Activated naive CD4-positive, alpha-beta T cell treated with anti-CD3 and anti-CD28 coated beads for 36 hours (primary cell): ENCODE measurements at regions not wholly inside any gene's neighbourhood (a gene's known extent, or its start where the extent isn't known, plus 50 kb on each side); places are given as distances from the start of the nearest gene placed in this dataset.
"Not testable (repeated sequence)": the region's sequence is repeated elsewhere in the genome, so short reads cannot be mapped to it uniquely, and the experiment has no call there.

Experiments
- CTCF ChIA-PET: fragments of 350-600 bp; sonication (Branson Sonifier 250); formaldehyde crosslinking; loops from one replicate; lab custom pipeline; 2021; ENCODE audit warnings: antibody characterized with exemption; lab: Charles Lee
- DNase-seq: peaks from one replicate; pipeline ENCODE4 v3.0.0-alpha.2; 2020
- H3K27ac Mint-ChIP-seq: one replicate; pipeline ENCODE4 v1.8.0; 2021; ENCODE audit warnings: mild to moderate bottlenecking, mixed read lengths
- H3K27me3 Mint-ChIP-seq: one replicate; pipeline ENCODE4 v1.8.0; 2021; ENCODE audit warnings: low read depth, mixed read lengths
- H3K36me3 Mint-ChIP-seq: one replicate; pipeline ENCODE4 v1.8.0; 2021; ENCODE audit warnings: low read depth, mixed read lengths
- H3K4me1 Mint-ChIP-seq: one replicate; pipeline ENCODE4 v1.8.0; 2021; ENCODE audit warnings: low read depth, mixed read lengths
- H3K4me3 Mint-ChIP-seq: one replicate; pipeline ENCODE4 v1.8.0; 2021; ENCODE audit warnings: mild to moderate bottlenecking, moderate library complexity, mixed read lengths
- H3K9me3 Mint-ChIP-seq: one replicate; pipeline ENCODE4 v1.8.0; 2021; ENCODE audit warnings: mixed read lengths
- intact Hi-C: fragments of 100-400 bp; cut with micrococcal nuclease; formaldehyde crosslinking; loops from one replicate; pipeline ENCODE4 v1.15.1; 2023

DNA sequence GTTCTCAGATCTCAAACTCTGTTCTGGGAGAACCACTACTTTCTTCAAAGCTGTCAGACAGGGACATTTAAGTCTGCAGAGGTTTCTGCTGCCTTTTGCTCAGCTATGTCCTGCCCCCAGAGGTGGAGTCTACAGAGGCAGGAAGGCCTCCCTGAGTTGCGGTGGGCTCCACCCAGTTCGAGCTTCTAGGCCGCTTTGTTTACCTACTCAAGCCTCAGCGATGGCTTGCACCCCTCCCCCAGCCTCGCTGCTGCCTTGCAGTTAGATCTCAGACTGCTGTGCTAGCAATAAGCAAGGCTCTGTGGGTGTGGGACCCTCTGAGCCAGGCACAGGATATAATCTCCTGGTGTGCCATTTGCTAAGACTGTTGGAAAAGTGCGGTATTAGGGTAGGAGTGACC, 115.1 kb downstream of the YIPF5 start:
- H3K36me3 Mint-ChIP-seq, DNase-seq, H3K27ac Mint-ChIP-seq, H3K4me3 Mint-ChIP-seq, H3K4me1 Mint-ChIP-seq, H3K9me3 Mint-ChIP-seq, intact Hi-C loops: not testable (repeated sequence)
- CTCF ChIA-PET, result interaction anchor here (1.2 kb wide), 1 partner anchor 13 kb away, joined by 3 read pairs; no protein-coding TSS in a partner anchor
- H3K27me3 Mint-ChIP-seq, result peaks cover 14% of the 10 kb centered on the region

DNA sequence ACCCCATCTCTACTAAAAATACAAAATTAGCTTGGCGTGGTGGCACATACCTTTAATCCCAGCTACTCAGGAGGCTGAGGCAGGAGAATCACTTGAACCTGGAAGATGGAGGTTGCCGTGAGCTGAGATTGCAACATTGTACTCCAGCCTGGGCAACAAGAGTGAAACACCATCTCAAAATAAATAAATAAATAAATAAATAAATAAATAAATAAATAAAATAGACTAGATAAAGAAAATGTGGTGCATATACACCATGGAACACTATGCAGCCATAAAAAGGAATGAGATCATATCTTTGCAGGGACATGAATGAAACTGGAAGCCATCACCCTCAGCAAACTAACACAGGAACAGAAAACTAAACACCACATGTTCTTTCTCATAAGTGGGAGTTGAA, 110.4 kb downstream of the YIPF5 start:
- H3K27ac Mint-ChIP-seq, CTCF ChIA-PET, H3K36me3 Mint-ChIP-seq, H3K4me1 Mint-ChIP-seq, H3K9me3 Mint-ChIP-seq, H3K27me3 Mint-ChIP-seq, H3K4me3 Mint-ChIP-seq, intact Hi-C loops, DNase-seq: not testable (repeated sequence)

DNA sequence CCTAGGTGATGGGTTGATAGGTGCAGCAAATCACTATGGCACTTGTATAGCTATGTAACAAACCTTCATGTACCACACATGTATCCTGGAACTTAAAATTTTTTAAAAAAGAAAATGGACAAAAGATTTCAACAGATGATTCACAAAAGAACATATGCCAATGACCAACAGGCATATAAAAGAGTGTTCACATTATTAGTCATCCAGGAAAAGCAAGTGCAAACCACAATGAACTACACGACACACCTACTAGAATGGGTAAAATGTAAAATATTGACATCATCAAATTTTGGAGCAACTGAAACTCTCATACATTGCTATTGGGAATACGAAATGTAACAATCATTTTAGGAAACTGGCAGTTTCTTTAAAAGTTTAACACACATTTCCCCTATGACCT, 109.9 kb downstream of the YIPF5 start:
- no peaks in the 10 kb centered on the region for H3K36me3 Mint-ChIP-seq
- peaks cover 6% of the 10 kb centered on the region for H3K27me3 Mint-ChIP-seq
- H3K27ac Mint-ChIP-seq, result no peak overlapping the region
- DNase-seq, result no peak
- H3K4me1 Mint-ChIP-seq, result no peaks in the 10 kb centered on the region
- no peak overlapping the region for H3K4me3 Mint-ChIP-seq
- CTCF ChIA-PET, result no interaction called here
- intact Hi-C loops, result no loop called here
- H3K9me3 Mint-ChIP-seq, result peaks cover 4% of the 10 kb centered on the region

DNA sequence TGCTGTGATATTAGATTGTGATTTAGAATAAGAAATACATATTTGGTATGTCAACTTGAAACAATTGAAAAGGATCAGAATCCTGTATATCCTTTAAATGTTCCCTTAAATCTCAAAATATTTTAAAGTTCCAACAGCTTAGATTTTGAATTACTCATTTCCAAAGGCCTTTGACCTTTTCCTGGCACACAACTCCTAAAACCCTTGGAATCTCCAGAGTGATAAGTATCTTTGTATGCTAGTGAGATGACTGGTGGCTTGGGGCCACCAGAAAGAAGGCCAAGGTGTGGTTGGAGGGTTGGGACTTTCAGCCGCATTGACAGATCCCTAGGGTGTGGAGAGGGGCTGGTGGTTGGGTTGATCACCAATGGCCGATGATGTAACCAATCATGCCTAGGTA, 104.7 kb downstream of the YIPF5 start:
- H3K4me3 Mint-ChIP-seq, result no peak overlapping the region
- intact Hi-C loops, result no loop called here
- no peak overlapping the region for H3K27ac Mint-ChIP-seq
- no peaks in the 10 kb centered on the region for H3K4me1 Mint-ChIP-seq
- CTCF ChIA-PET, result no interaction called here
- peaks cover 1% of the 10 kb centered on the region for H3K9me3 Mint-ChIP-seq
- no peaks in the 10 kb centered on the region for H3K36me3 Mint-ChIP-seq
- no peaks in the 10 kb centered on the region for H3K27me3 Mint-ChIP-seq
- DNase-seq, result no peak

DNA sequence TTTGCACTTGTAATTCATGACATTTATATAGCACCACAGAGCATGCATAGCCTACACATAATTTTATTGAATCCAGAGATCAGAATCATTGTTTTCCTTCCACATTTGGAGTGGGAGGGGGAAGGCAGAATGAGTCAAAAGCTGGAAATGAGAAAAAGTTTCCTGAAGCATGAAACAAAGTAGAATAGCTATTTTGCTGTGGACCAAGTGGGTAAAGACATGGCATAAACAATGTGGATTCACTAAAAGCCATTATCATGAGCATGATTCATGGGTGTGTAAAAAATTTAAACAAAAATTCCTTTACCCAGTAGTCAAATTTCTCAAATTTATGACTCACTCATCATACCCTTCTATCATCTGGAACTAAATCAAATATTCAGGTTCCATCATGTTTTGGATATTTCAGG, 97.9 kb downstream of the YIPF5 start:
- DNase-seq, result no peak
- intact Hi-C loops, result no loop called here
- H3K27me3 Mint-ChIP-seq, result peaks cover 9% of the 10 kb centered on the region
- H3K36me3 Mint-ChIP-seq, result no peaks in the 10 kb centered on the region
- H3K4me1 Mint-ChIP-seq, result no peaks in the 10 kb centered on the region
- H3K4me3 Mint-ChIP-seq, result no peak overlapping the region
- H3K9me3 Mint-ChIP-seq, result peaks cover 3% of the 10 kb centered on the region
- H3K27ac Mint-ChIP-seq, result no peak overlapping the region
- CTCF ChIA-PET, result no interaction called here

DNA sequence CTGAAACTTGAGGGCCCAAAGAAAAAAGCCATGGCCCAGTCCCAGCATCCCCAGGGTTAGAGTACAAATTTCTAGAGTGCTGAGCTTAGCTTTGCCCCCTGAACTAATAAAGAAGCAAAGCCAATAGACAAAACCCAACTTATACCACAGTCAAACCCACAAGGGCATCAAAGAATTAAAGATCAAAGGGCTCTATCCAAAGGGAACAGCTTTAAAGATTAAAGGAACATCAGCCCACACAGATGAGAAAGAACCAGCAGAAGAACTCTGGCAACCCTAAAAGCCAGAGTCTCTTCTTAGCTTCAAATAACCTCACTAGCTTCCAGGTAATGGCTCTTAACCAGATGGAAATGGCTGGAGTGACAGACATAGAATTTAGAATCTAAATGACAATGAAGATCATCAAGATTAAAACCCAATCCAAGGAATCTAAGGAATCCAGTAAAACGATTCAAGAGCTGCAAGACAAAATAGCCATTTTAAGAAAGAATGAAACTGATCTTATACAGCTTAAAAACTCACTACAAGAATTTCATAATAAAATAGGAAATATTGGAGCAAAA, 93.9 kb downstream of the YIPF5 start:
- H3K4me3 Mint-ChIP-seq, result no peak overlapping the region
- H3K27me3 Mint-ChIP-seq, result peaks cover 14% of the 10 kb centered on the region
- intact Hi-C loops, result no loop called here
- H3K4me1 Mint-ChIP-seq, result no peaks in the 10 kb centered on the region
- peaks cover 17% of the 10 kb centered on the region for H3K9me3 Mint-ChIP-seq
- CTCF ChIA-PET, result no interaction called here
- no peak for DNase-seq
- no peaks in the 10 kb centered on the region for H3K36me3 Mint-ChIP-seq
- no peak overlapping the region for H3K27ac Mint-ChIP-seq

DNA sequence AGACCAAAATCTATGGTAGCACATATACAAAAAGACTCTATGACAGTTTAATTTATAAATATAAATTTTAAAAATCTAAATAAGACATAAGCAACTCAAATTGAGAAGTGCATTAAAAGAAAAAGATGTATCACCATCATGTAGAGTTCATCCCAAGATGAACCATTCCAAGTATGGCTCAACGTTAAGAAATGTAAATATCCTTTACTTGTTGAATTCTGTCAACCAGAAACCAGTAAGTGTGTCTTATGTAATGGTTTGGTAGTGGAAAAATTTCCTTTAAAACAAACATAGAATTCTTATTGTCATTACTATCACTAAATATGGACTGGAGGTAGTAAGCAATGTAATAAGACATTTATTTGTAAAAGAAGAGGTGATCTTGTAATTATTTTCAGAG, 87.3 kb downstream of the YIPF5 start:
- CTCF ChIA-PET, result no interaction called here
- intact Hi-C loops, result no loop called here

DNA sequence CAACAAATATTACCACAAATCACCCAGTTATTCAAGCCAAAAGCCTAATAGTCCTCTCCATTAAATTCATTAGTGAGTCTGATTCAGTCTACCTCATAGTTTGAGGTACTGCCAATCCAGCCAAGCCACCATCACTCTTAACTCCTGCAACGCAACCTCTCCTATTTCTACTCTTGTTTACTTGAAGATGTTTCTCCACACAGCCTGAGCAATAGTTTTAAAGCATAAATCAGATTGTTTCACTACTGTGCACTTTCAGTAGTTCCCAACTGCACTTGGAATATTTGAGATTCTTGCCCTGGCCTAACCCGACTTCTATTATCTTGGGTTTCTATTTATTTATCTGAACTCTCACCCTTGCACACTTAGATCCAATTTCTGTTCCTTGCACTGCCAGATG, 85.5 kb downstream of the YIPF5 start:
- no peak overlapping the region for H3K4me3 Mint-ChIP-seq
- H3K4me1 Mint-ChIP-seq, result peaks cover 2% of the 10 kb centered on the region
- H3K27me3 Mint-ChIP-seq, result no peaks in the 10 kb centered on the region
- H3K27ac Mint-ChIP-seq, result no peak overlapping the region
- peaks cover 14% of the 10 kb centered on the region for H3K9me3 Mint-ChIP-seq
- no peaks in the 10 kb centered on the region for H3K36me3 Mint-ChIP-seq
- CTCF ChIA-PET, result no interaction called here
- no peak for DNase-seq
- intact Hi-C loops, result no loop called here

More for the DNA sequence above, 87.3 kb downstream of the YIPF5 start:
- no peaks in the 10 kb centered on the region for H3K27me3 Mint-ChIP-seq
- no peak overlapping the region for H3K27ac Mint-ChIP-seq
- DNase-seq, result no peak
- no peaks in the 10 kb centered on the region for H3K4me1 Mint-ChIP-seq
- H3K36me3 Mint-ChIP-seq, result no peaks in the 10 kb centered on the region
- peaks cover 16% of the 10 kb centered on the region for H3K9me3 Mint-ChIP-seq
- no peak overlapping the region for H3K4me3 Mint-ChIP-seq

DNA sequence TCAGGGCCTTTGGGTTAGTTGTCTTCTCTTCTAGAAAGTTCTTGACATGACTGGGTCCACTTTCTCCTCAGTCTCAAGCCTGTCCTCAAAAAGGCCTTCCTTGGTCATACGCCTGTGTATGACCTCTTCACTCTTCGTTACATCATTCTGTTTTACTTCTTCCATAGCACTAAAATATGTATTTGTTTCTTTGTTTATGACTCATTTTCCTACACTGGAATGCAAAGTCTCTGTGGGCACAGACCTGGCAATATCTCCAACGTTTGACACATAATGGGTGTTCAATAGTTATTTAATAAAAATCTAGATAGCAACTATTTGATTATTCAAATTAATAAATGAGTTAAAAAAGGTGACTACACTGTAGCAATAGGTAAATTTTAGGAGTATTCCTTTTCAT, 85.1 kb downstream of the YIPF5 start:
- peaks cover 11% of the 10 kb centered on the region for H3K9me3 Mint-ChIP-seq
- peaks cover 2% of the 10 kb centered on the region for H3K4me1 Mint-ChIP-seq
- CTCF ChIA-PET, result no interaction called here
- H3K27ac Mint-ChIP-seq, result no peak overlapping the region
- no peak for DNase-seq
- no peaks in the 10 kb centered on the region for H3K27me3 Mint-ChIP-seq
- H3K36me3 Mint-ChIP-seq, result no peaks in the 10 kb centered on the region
- H3K4me3 Mint-ChIP-seq, result no peak overlapping the region
- intact Hi-C loops, result no loop called here

DNA sequence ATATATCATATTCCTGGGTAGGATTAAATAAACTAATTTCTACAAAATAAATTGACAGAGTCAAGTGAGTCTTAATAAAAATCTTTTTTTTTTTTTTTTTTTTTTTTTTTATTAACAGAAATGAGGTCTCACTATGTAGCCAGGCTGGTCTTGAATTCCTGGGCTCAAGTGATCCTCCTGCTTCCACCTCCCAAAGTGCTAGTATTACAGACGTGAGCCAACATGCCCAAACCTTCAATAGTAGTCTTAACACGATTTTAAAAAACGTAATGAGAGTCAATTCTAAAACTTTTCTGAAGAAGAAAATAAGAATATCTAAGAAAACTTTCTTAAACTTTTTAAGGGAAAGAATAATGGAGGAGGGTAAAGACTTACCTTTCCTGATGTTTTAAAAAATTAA, 84.2 kb downstream of the YIPF5 start:
- Mint-ChIP-seq H3K36me3 (no peaks in the 10 kb centered on the region), H3K4me3 (no peak overlapping the region), H3K4me1 (peaks cover 2% of the 10 kb centered on the region), H3K27me3 (no peaks in the 10 kb centered on the region), H3K27ac (no peak overlapping the region), H3K9me3 (peaks cover 6% of the 10 kb centered on the region)
- DNase-seq, result no peak
- CTCF ChIA-PET, result interaction anchor here (0.7 kb wide), 1 partner anchor 49 kb away, joined by 3 read pairs; no protein-coding TSS in a partner anchor
- intact Hi-C loops, result no loop called here

DNA sequence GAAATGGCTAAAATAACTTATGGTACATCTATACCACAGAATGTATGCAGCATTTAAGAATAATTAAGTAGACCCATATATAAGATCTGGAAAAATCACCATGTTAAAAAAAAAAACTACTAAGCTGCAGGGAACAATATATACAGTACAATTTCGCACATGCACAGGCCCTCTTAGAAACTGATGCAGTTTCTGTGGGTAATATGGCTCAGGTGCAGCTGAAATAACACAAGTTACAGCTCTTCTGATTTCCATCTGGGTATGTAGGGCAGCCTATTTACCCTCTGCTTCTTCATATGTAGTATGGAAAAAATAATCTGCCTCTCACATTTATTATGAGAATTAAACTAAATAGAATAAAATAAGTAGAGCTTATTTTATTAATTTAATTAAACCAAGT, 82.9 kb downstream of the YIPF5 start:
- no peaks in the 10 kb centered on the region for H3K36me3 Mint-ChIP-seq
- intact Hi-C loops, result no loop called here
- H3K27me3 Mint-ChIP-seq, result no peaks in the 10 kb centered on the region
- H3K4me1 Mint-ChIP-seq, result peaks cover 2% of the 10 kb centered on the region
- no peak for DNase-seq
- H3K9me3 Mint-ChIP-seq, result no peaks in the 10 kb centered on the region
- H3K27ac Mint-ChIP-seq, result no peak overlapping the region
- CTCF ChIA-PET, result no interaction called here
- H3K4me3 Mint-ChIP-seq, result no peak overlapping the region

DNA sequence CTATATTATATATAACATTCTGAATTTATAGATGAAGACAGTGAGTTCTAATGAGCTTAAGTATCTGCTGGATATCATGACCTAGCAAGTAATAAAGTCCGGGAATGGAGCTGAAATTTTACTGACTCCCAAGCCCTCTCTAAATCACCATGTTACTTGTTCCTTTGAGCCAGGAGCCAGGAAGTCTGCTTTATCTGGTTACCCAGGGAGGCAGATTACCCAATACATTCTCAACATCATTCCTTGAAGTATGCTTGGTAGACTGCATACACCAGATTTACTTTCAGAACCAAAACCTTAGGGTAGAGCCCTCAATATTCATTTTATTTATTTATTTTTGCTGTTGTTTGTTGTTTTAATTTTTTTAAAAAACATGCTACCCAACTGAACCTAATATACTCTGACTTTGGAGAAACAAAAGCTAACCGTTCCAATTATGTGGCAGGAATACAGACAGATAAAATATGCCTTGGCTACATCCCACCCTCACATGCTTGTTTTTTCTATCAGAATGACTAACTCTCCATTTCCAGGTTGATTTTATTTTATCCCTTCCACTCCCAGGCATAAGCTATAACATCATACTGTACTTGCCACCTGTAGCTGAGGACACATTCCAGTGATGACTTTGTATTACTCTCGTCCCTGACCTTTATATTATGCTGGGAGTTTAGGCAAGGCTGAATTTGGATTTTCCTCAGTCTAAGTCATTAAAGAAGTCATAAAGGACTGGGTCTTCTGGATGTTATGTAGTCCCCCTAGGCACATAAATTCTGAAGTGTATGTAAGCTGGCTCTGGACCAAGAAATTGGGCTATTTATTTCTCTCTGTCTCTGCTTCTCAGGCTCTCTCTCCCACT, 82.0 kb downstream of the YIPF5 start:
- CTCF ChIA-PET, result no interaction called here

More for the DNA sequence above, 82.0 kb downstream of the YIPF5 start:
- intact Hi-C loops, result no loop called here
- DNase-seq, result no peak
- Mint-ChIP-seq H3K27me3 (no peaks in the 10 kb centered on the region), H3K4me1 (peaks cover 2% of the 10 kb centered on the region), H3K27ac (no peak overlapping the region), H3K9me3 (no peaks in the 10 kb centered on the region), H3K4me3 (no peak overlapping the region), H3K36me3 (no peaks in the 10 kb centered on the region)
